Caco-2 (cell line): ENCODE measurements at regions not wholly inside any gene's neighbourhood (a gene's known extent, or its start where the extent isn't known, plus 50 kb on each side); places are given as distances from the start of the nearest gene placed in this dataset.

Experiments used
- BruUV-seq: library from RNA; stranded (reverse); fragments of 400-500 nt; replicated peaks from 2 replicates; lab custom pipeline; 2021; lab: Mats Ljungman, UMichigan
- CTCF ChIA-PET: fragments of 300-600 bp; sonication (Branson Sonifier 250); formaldehyde crosslinking; loops from one replicate; lab custom pipeline; 2022; ENCODE audit warnings: antibody characterized with exemption; lab: Charles Lee
- POLR2A ChIA-PET: fragments of 300-600 bp; sonication (Branson Sonifier 250); formaldehyde crosslinking; loops from one replicate; lab custom pipeline; 2022; ENCODE audit warnings: antibody characterized with exemption; lab: Charles Lee
- DNase-seq, 2 experiments: peaks; one replicate each; pipeline versions ENCODE4 v3.0.0 to v3.0.0-alpha.2; 2020 to 2022
- H3K27me3 ChIP-seq: replicated peaks from 2 replicates; pipeline ENCODE4 v1.6.0; 2011; ENCODE audit warnings: low read length; ENCODE audit not compliant: control insufficient read depth, insufficient read depth
- H3K36me3 ChIP-seq: 2 replicates; pipeline ENCODE4 v1.5.1; 2011; ENCODE audit warnings: low read length; ENCODE audit not compliant: control insufficient read depth, insufficient read depth
- H3K4me1 ChIP-seq: fragments of 250-450 bp; sonication (Bioruptor Pico); 2 replicates; pipeline ENCODE4 v1.5.1; 2020; ENCODE audit warnings: mild to moderate bottlenecking
- H3K4me3 ChIP-seq: 2 replicates; pipeline ENCODE4 v1.5.1; 2011; ENCODE audit warnings: low read depth, mild to moderate bottlenecking, control low read depth, low read length
- H3K9me3 ChIP-seq: fragments of 250-450 bp; sonication (Bioruptor Pico); 2 replicates; pipeline ENCODE4 v1.5.1; 2020; ENCODE audit warnings: mild to moderate bottlenecking, moderate library complexity
- H3K27ac Mint-ChIP-seq: one replicate; pipeline ENCODE4 v1.8.0; 2022; ENCODE audit warnings: mixed read lengths; ENCODE audit not compliant: unreplicated experiment
- H3K27me3 Mint-ChIP-seq: one replicate; pipeline ENCODE4 v1.8.0; 2022; ENCODE audit warnings: mixed read lengths; ENCODE audit not compliant: insufficient read depth, unreplicated experiment
- H3K36me3 Mint-ChIP-seq: one replicate; pipeline ENCODE4 v1.8.0; 2022; ENCODE audit warnings: mild to moderate bottlenecking, mixed read lengths; ENCODE audit not compliant: insufficient read depth, unreplicated experiment
- H3K4me1 Mint-ChIP-seq: one replicate; pipeline ENCODE4 v1.8.0; 2022; ENCODE audit warnings: low read depth, mixed read lengths; ENCODE audit not compliant: unreplicated experiment
- H3K4me3 Mint-ChIP-seq: one replicate; pipeline ENCODE4 v1.8.0; 2022; ENCODE audit warnings: mild to moderate bottlenecking, moderate library complexity, mixed read lengths; ENCODE audit not compliant: unreplicated experiment
- H3K9me3 Mint-ChIP-seq: one replicate; pipeline ENCODE4 v1.8.0; 2022; ENCODE audit warnings: mixed read lengths; ENCODE audit not compliant: unreplicated experiment
- CTCF ChIP-seq, 2 experiments: fragments of 200-600 bp in 1 of 2; IDR thresholded peaks; 1 replicate in 1 of 2; 2 replicates in 1 of 2; pipeline versions ENCODE4 v1.5.1 to v1.8.0; 2011 to 2022; ENCODE audit warnings: antibody characterized with exemption in 1 of 2, control low read depth in 1 of 2, inconsistent platforms in 1 of 2, low read depth in 1 of 2, low read length in 1 of 2, mild to moderate bottlenecking in 1 of 2, moderate library complexity in 1 of 2; ENCODE audit not compliant: insufficient read depth in 1 of 2, severe bottlenecking in 1 of 2, unreplicated experiment in 1 of 2
- intact Hi-C: fragments of 100-400 bp; cut with micrococcal nuclease; formaldehyde crosslinking; loops from one replicate; pipeline ENCODE4 v1.10.0; 2022; ENCODE audit not compliant: unreplicated experiment

- BruUV-seq: no TSS peak
- H3K9me3 ChIP-seq: no peaks in the 10 kb centered on the region; the same call in 1 of the 2 replicates
- intact Hi-C loops: no loop called here
- no peaks in the 10 kb centered on the region for H3K4me1 ChIP-seq
- no peak for TF ChIP-seq CTCF (IDR thresholded peaks at IDR 0.05; ENCODE audit: insufficient read depth in 1 of 2, low read depth in 1 of 2, low read length in 1 of 2, severe bottlenecking in 1 of 2, unreplicated experiment in 1 of 2)
- Mint-ChIP-seq H3K27ac (no peak overlapping the region), H3K4me3 (no peak overlapping the region), H3K36me3 (no peaks in the 10 kb centered on the region), H3K4me1 (no peaks in the 10 kb centered on the region), H3K27me3 (no peaks in the 10 kb centered on the region), H3K9me3 (peaks cover 11% of the 10 kb centered on the region)
- H3K4me3 ChIP-seq: no peak overlapping the region
- CTCF ChIA-PET: no interaction called here
- H3K36me3 ChIP-seq: no peaks in the 10 kb centered on the region
- POLR2A ChIA-PET: no interaction called here
- no peaks in the 10 kb centered on the region for H3K27me3 ChIP-seq
- DNase-seq: no peak
Observed at GRCh38 chr6:49370518-49370917, 92.5 kb downstream of the MMUT start.

GRCh38 chr6:49366539-49366938, 96.5 kb downstream of the MMUT start:
- Histone ChIP-seq H3K9me3 (no peaks in the 10 kb centered on the region; the same call in 1 of the 2 replicates), H3K36me3 (no peaks in the 10 kb centered on the region), H3K27me3 (no peaks in the 10 kb centered on the region), H3K4me3 (no peak overlapping the region), H3K4me1 (no peaks in the 10 kb centered on the region)
- H3K4me1 Mint-ChIP-seq: no peaks in the 10 kb centered on the region
- no peak for DNase-seq
- CTCF ChIA-PET: no interaction called here
- no peaks in the 10 kb centered on the region for H3K36me3 Mint-ChIP-seq
- no peak overlapping the region for H3K27ac Mint-ChIP-seq
- no peak for TF ChIP-seq CTCF (IDR thresholded peaks at IDR 0.05; ENCODE audit: insufficient read depth in 1 of 2, low read depth in 1 of 2, low read length in 1 of 2, severe bottlenecking in 1 of 2, unreplicated experiment in 1 of 2)
- no peaks in the 10 kb centered on the region for H3K27me3 Mint-ChIP-seq
- H3K9me3 Mint-ChIP-seq: peaks cover 11% of the 10 kb centered on the region
- POLR2A ChIA-PET: no interaction called here
- no TSS peak for BruUV-seq
- no peak overlapping the region for H3K4me3 Mint-ChIP-seq
- intact Hi-C loops: no loop called here

- Mint-ChIP-seq H3K4me3 (no peak overlapping the region), H3K36me3 (no peaks in the 10 kb centered on the region), H3K27ac (no peak overlapping the region), H3K27me3 (no peaks in the 10 kb centered on the region), H3K9me3 (no peaks in the 10 kb centered on the region), H3K4me1 (no peaks in the 10 kb centered on the region)
- CTCF ChIA-PET: no interaction called here
- BruUV-seq: no TSS peak
- no peak overlapping the region for H3K4me3 ChIP-seq
- intact Hi-C loops: no loop called here
- no peaks in the 10 kb centered on the region for H3K9me3 ChIP-seq
- no peaks in the 10 kb centered on the region for H3K27me3 ChIP-seq
- H3K36me3 ChIP-seq: no peaks in the 10 kb centered on the region
- no peak for DNase-seq
- TF ChIP-seq CTCF (IDR thresholded peaks at IDR 0.05; ENCODE audit: insufficient read depth in 1 of 2, low read depth in 1 of 2, low read length in 1 of 2, severe bottlenecking in 1 of 2, unreplicated experiment in 1 of 2): no peak
- no peaks in the 10 kb centered on the region for H3K4me1 ChIP-seq
- POLR2A ChIA-PET: no interaction called here
Observed at GRCh38 chr6:49348561-49348960, 114.5 kb downstream of the MMUT start.
